ENCODE measurements at regions not wholly inside any gene's neighbourhood (a gene's known extent, or its start where the extent isn't known, plus 50 kb on each side); places are given as distances from the start of the nearest gene placed in this dataset.

DNA sequence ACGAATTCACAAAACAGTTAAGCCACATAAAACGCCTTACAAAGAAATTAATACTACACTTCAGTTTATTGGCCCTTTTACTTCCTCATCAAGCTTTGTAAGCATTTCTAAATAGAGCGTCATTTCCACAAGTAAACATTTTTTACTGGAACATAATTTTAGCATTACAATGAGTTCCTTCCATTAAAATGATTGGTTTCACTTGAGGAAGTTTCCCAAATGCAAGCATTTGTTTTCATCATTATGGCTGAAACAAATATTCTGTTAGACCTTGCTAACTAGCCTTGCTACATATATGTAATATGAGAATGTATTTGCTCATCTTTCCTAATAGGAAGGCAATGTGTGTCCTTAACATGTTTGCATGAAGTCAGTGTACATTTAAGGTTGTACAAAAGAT is 579.1 kb downstream of the IRS1 start:
- TF ChIP-seq, protein P1, sequence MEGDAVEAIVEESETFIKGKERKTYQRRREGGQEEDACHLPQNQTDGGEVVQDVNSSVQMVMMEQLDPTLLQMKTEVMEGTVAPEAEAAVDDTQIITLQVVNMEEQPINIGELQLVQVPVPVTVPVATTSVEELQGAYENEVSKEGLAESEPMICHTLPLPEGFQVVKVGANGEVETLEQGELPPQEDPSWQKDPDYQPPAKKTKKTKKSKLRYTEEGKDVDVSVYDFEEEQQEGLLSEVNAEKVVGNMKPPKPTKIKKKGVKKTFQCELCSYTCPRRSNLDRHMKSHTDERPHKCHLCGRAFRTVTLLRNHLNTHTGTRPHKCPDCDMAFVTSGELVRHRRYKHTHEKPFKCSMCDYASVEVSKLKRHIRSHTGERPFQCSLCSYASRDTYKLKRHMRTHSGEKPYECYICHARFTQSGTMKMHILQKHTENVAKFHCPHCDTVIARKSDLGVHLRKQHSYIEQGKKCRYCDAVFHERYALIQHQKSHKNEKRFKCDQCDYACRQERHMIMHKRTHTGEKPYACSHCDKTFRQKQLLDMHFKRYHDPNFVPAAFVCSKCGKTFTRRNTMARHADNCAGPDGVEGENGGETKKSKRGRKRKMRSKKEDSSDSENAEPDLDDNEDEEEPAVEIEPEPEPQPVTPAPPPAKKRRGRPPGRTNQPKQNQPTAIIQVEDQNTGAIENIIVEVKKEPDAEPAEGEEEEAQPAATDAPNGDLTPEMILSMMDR (IDR thresholded peaks at IDR 0.05), result no peak
- DNase-seq (ENCODE audit: low spot score), result no peak
- Histone ChIP-seq H3K27ac (no peak overlapping the region), H3K4me3 (no peak overlapping the region)

DNA sequence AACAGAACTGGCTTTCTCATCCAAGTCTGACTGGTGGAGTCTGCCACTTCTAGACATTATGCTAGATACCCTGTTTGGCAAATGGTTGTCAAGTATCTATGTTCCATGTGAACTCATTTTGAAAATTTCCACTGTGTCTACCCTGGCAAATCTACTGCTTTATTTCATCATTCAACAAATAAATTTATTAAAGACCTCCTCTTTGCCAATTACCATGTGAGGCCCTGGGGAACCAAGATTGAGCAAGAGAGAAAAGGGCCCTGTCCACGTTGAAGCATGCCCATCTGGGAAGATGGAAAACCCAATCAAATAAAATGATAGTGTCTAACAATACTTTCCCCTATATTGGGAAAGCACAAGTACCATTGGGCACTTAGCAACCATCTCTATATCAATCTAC is 582.4 kb downstream of the IRS1 start:
- no peak for DNase-seq (ENCODE audit: low spot score)
- TF ChIP-seq, protein P1 (IDR thresholded peaks at IDR 0.05), result no peak
- no peak overlapping the region for H3K27ac ChIP-seq
- H3K4me3 ChIP-seq, result no peak overlapping the region

DNA sequence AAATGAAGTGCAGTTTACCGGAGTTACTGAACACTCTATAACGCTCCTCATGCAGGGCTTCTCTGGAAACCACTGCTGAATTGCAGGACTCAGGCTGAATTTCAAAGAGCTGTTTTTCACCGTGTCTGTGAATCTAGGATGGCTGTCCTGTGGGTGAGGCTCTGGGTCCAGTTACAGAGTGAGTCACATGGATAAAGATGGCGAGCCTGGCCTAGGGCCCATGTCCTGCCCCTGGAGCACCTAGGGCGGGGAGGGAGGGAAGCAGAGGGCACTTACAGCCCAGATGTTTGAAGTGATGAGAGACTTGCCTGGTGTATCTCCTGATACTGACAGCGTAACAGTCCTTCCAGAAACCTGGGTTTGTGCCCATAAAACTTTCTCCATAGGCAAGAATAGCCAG is 583.0 kb downstream of the IRS1 start:
- Histone ChIP-seq H3K4me3 (no peak overlapping the region), H3K27ac (no peak overlapping the region)
- TF ChIP-seq, protein P1 (IDR thresholded peaks at IDR 0.05), result no peak
- no peak for DNase-seq (ENCODE audit: low spot score)

DNA sequence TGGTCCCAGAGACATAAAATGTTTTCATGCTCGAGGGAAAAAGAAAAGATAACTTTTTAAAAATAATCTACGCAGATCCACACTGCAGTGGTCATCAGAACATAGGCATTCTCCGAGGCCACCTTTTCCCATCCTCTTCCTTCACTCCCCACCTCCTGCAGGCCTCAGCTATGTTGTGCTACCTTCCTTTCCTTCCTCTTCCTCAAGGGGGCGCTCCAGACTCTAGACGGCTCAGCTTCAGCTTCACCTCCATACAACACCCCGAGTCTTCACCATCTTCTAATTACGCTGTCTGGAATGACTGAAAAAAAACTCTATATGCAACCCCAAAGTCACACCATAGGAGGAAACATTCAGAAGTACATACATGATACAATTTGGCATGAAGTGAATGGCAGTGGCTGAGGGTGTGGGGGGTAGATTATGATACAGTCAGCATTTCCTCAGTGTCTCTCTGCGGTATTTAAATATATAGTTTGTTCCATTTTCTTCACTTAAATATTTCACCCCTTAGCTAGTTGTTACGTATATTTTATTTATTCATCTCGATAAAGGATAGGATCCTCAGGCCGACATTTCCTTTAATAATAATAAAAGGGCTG is 583.6 kb downstream of the IRS1 start:
- no peak for DNase-seq (ENCODE audit: low spot score)
- TF ChIP-seq, protein P1 (IDR thresholded peaks at IDR 0.05), result no peak

DNA sequence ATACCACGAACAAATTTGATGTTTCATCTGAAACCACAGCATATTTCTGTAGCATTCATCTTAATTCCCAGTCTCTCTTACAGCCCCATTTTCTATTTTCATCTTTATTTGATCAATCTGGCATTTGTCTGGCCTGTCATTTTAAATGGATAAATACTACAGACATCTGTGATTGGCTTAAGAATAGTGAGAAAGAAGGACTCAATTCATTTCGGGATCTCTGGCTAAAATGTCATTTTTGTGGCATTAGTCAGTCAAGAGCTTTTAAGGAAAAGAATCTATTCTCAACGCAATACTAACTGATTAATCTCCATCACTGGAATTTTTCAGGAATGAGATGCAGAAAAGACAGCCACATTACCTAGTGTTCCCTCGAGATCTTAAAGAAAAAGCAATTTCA is 585.9 kb downstream of the IRS1 start:
- TF ChIP-seq, protein P1 (IDR thresholded peaks at IDR 0.05), result no peak
- H3K27ac ChIP-seq, result no peak overlapping the region
- no peak overlapping the region for H3K4me3 ChIP-seq
- no peak for DNase-seq (ENCODE audit: low spot score)

More for the DNA sequence above, 583.6 kb downstream of the IRS1 start:
- Histone ChIP-seq H3K4me3 (no peak overlapping the region), H3K27ac (no peak overlapping the region)

DNA sequence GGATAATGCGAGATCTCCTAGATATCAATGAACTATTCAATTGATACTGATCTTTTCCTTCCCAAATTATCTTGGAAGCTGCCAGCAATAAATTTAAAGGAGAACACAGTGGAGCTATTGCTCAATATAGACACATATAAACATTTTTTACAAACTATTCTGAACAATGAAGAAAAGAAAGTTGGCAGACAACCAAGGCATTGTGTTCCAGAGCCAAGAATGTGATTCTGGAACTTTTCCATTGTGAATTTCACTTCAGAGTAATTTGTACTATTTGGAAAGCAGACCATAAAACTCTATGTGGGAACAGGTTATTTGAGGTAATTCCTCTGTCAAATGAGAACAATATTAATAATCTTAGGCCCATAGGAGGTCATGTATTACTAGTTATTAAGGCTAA is 588.2 kb downstream of the IRS1 start:
- no peak for DNase-seq (ENCODE audit: low spot score)
- TF ChIP-seq, protein P1 (IDR thresholded peaks at IDR 0.05), result no peak
- Histone ChIP-seq H3K27ac (no peak overlapping the region), H3K4me3 (no peak overlapping the region)

DNA sequence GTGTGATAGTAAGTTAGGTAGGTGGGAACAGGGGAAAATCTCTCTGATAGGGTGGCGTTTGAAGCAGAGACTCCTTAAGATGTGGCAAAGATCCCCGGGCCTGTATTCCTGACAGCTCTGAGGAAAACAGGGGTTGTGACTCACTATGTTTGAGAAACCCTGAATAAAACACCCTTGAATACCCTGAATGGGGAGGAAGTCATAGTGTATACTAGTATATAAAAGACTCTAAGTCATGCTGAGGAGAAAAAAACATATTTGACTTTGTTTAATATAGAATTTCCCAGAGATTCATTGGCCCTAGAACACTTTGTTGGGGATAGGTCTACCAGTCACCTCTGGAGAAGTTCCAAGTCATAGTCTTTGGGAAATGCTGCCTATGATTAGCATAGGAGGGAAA is 590.9 kb downstream of the IRS1 start:
- H3K4me3 ChIP-seq, result no peak overlapping the region
- no peak for DNase-seq (ENCODE audit: low spot score)
- H3K27ac ChIP-seq, result no peak overlapping the region
- TF ChIP-seq, protein P1 (IDR thresholded peaks at IDR 0.05), result no peak

Measured in coronary artery (tissue), 2 donors.